Transverse colon (tissue), 4 donors: ENCODE measurements at regions not wholly inside any gene's neighbourhood (a gene's known extent, or its start where the extent isn't known, plus 50 kb on each side); places are given as distances from the start of the nearest gene placed in this dataset.

ENCODE experiments used
- CTCF ChIP-seq, 5 experiments: fragments of 200-600 bp in 3 of 5; fragments of 450-650 bp in 2 of 5; sonication (generic) in 3 of 5; IDR thresholded peaks; 1 replicate in 2 of 5; 2 replicates in 3 of 5; pipeline ENCODE4 v1.5.1; 2016 to 2017; ENCODE audit warnings: antibody characterized with exemption in 5 of 5, inconsistent platforms in 3 of 5, mild to moderate bottlenecking in 2 of 5, moderate library complexity in 1 of 5
- EP300 ChIP-seq: sonication (generic); formaldehyde crosslinking; IDR thresholded peaks from one replicate; pipeline ENCODE4 v1.6.1; 2017; ENCODE audit warnings: antibody characterized with exemption, low read depth
- POLR2AphosphoS5 ChIP-seq, 3 donors: sonication (generic); formaldehyde crosslinking; IDR thresholded peaks; one replicate each; pipeline ENCODE4 v1.6.1; 2016; ENCODE audit warnings: antibody characterized with exemption in 3 of 3

DNA sequence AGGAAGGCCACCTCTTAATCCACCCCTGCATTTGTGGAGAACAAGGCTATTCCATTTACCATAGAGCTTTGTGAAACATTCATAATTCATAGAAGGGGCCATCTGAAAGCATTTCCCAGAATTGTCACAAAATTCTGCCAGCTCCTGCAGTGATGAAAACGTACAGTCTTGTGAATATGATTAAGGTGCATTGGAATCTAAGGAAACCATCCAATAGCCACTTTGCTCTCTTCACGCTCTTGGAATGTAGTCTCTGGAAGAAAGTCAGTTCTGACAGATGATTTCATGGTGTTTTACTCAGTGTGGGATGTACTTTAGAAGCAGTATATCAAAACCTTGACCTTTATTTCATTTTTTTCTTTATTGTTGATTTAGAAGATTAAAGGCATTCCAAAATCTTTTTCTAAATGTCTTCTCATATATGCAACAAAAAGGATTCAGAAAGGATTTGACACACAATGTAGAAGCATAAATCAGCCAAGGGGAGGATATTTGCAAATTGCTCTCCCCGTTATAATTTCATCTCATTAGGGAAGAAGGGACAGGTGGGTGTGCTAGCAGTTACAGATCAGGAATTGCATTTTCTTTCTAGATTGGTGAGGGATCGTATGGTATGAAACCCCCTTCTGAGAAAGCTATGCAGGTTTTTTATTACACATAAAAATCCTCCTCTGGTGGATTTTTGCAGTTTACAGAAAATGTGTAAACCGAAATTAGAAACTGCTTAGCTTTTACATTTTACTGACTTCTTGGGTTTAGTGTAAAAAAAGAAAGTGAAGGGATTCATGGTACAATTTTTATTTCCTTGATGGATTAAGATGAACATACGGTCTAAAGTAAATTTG lies 390.2 kb downstream of the LRIG3 start:
- TF ChIP-seq CTCF (IDR thresholded peaks at IDR 0.05) (no peak), POLR2AphosphoS5 (IDR thresholded peaks at IDR 0.05) (peak; percentile 35 to 62 (median 41)), EP300 (no peak)
